ENCODE measurements at regions not wholly inside any gene's neighbourhood (a gene's known extent, or its start where the extent isn't known, plus 50 kb on each side); places are given as distances from the start of the nearest gene placed in this dataset.

DNA sequence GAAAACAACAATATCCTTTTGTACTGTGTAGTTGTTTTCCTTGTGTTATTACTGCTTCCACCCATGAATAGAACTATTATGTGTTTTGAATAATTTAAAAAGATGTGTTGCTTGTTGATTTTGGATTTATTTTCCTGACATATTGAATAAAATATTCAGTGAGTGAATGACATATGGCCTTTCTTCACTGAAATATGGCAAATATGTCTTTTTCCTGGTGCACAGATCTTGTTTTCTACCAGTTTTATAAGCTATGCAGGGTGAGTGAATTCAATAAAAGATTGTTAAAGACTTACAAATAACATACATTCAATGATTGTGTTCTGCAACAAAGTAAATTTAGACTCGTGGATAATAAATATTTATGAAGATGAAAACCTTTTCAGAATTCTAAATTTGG, 1216.3 kb upstream of the ADGRL3 start:
- TF ChIP-seq, protein P1, sequence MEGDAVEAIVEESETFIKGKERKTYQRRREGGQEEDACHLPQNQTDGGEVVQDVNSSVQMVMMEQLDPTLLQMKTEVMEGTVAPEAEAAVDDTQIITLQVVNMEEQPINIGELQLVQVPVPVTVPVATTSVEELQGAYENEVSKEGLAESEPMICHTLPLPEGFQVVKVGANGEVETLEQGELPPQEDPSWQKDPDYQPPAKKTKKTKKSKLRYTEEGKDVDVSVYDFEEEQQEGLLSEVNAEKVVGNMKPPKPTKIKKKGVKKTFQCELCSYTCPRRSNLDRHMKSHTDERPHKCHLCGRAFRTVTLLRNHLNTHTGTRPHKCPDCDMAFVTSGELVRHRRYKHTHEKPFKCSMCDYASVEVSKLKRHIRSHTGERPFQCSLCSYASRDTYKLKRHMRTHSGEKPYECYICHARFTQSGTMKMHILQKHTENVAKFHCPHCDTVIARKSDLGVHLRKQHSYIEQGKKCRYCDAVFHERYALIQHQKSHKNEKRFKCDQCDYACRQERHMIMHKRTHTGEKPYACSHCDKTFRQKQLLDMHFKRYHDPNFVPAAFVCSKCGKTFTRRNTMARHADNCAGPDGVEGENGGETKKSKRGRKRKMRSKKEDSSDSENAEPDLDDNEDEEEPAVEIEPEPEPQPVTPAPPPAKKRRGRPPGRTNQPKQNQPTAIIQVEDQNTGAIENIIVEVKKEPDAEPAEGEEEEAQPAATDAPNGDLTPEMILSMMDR (IDR thresholded peaks at IDR 0.05) = no peak
- no peak for TF ChIP-seq POLR2A (IDR thresholded peaks at IDR 0.05)
